ENCODE measurements at regions not wholly inside any gene's neighbourhood (a gene's known extent, or its start where the extent isn't known, plus 50 kb on each side); places are given as distances from the start of the nearest gene placed in this dataset.

DNA sequence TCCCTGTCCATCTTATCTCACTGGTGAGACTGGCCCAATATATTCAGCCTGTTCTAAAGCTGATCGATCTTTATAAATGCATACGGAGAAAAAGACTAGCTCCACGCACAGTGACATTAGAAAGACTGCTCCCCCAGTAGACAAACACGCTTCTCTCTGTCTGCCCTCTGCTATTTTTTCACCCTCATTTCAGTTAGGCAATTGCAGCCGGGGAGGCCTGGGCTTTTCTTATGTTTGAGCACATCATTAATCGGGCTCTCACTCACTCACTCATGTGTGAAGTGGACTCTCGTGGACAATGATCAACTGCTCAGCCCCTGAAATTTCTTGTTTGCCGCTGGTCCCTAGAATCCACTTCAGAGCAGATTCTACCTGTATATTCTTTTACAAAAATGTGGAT, 824.7 kb upstream of the TENM3 start:
- DNase-seq (ENCODE audit: low read depth), result no peak
- TF ChIP-seq, protein P1, sequence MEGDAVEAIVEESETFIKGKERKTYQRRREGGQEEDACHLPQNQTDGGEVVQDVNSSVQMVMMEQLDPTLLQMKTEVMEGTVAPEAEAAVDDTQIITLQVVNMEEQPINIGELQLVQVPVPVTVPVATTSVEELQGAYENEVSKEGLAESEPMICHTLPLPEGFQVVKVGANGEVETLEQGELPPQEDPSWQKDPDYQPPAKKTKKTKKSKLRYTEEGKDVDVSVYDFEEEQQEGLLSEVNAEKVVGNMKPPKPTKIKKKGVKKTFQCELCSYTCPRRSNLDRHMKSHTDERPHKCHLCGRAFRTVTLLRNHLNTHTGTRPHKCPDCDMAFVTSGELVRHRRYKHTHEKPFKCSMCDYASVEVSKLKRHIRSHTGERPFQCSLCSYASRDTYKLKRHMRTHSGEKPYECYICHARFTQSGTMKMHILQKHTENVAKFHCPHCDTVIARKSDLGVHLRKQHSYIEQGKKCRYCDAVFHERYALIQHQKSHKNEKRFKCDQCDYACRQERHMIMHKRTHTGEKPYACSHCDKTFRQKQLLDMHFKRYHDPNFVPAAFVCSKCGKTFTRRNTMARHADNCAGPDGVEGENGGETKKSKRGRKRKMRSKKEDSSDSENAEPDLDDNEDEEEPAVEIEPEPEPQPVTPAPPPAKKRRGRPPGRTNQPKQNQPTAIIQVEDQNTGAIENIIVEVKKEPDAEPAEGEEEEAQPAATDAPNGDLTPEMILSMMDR (IDR thresholded peaks at IDR 0.05; ENCODE audit: low read length, missing control alignments), result no peak
- no peak overlapping the region for H3K4me3 ChIP-seq (replicated peaks; ENCODE audit: low read depth, low read length)

DNA sequence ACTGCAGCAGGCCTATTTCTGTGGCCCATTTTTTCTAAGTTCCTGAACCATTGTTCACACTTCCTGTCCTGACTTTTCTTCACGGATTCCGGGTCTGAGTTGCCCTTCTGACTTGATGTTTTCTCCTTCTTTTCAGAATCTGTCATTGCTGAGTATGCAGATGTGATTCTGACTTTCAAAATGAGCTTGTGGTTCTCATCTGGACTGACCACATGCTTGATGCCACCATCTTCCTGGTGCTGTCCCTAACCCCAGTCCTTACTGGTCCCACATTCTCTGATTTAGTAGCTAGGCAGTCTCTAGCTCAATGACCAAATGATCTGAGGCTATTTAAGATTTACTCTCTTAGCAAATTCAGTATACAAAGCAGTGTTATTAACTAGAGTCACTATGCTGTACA, 822.3 kb upstream of the TENM3 start:
- TF ChIP-seq, protein P1 (IDR thresholded peaks at IDR 0.05; ENCODE audit: low read length, missing control alignments), result no peak
- H3K4me3 ChIP-seq (replicated peaks; ENCODE audit: low read depth, low read length), result no peak overlapping the region
- DNase-seq (ENCODE audit: low read depth), result no peak

DNA sequence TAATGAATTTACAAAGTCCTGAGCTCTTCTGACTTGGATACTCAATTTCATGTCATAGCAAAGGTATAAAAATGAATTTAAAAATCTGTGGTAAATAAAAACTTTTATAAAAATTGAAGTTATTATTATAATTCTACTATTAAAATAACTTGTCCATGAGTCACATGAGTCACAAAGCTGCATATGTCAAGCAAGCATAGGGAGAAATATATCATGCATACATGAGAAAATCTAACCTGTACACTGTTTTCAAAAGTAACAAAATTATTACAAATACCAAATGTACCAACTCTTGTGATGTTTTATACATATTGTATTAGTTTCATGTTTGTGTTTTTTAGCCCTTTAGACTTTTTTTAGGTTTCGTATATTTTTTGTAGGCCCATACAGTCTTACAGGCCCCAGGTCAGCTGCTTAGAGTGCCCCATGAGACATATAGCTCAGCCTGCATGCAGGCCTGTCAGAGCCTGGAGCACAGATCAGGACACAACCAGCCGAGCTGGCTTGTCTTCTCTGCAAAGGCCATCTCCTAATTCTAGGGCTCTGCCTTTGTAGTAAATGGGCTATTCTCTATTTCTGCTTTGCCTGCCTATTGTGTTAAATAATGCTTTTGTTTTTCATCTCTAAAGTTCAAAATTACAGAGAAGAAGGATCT, 818.7 kb upstream of the TENM3 start:
- H3K4me3 ChIP-seq (replicated peaks; ENCODE audit: low read depth, low read length), result no peak overlapping the region
- TF ChIP-seq, protein P1 (IDR thresholded peaks at IDR 0.05; ENCODE audit: low read length, missing control alignments), result no peak
- DNase-seq (ENCODE audit: low read depth), result no peak

DNA sequence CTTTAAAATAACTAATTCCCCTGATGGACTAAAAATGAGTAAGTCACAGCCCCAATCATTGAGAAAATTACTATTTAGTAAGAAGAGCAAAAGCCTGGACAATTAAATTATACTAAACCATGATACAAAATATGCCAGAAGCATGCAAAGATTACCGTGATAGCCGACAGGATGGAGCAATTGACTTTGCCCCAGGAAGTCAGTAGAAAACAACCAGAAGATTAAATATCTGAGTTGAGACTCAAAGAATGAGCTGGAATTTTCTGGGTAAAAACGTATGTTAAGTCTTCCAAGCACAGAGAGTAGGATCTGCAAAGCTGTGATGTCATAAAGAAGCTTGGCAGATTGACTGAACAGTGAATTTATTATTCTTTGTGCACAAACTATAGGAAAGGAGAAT, 816.1 kb upstream of the TENM3 start:
- TF ChIP-seq, protein P1 (IDR thresholded peaks at IDR 0.05; ENCODE audit: low read length, missing control alignments), result no peak
- DNase-seq (ENCODE audit: low read depth), result no peak
- H3K4me3 ChIP-seq (replicated peaks; ENCODE audit: low read depth, low read length), result no peak overlapping the region

DNA sequence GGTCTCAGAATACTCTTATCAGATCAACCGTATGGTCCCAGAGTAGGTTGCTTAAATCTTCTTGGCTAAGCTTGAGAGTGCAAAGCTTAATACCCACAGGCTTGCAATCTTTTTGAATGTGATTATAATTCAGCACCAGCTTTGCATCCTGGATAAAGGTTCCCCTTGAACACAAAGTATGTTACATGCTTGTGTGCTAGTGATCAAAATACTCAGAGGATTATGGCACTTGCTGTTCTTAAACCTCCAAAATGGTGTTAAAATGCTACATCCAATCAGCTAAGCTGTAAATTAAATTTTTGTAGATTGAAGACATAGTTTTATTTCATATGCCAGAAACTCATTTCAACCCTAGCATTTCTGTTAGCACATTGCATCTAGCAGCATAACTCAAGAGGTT, 812.2 kb upstream of the TENM3 start:
- DNase-seq (ENCODE audit: low read depth), result no peak
- no peak overlapping the region for H3K4me3 ChIP-seq (replicated peaks; ENCODE audit: low read depth, low read length)
- TF ChIP-seq, protein P1 (IDR thresholded peaks at IDR 0.05; ENCODE audit: low read length, missing control alignments), result no peak

DNA sequence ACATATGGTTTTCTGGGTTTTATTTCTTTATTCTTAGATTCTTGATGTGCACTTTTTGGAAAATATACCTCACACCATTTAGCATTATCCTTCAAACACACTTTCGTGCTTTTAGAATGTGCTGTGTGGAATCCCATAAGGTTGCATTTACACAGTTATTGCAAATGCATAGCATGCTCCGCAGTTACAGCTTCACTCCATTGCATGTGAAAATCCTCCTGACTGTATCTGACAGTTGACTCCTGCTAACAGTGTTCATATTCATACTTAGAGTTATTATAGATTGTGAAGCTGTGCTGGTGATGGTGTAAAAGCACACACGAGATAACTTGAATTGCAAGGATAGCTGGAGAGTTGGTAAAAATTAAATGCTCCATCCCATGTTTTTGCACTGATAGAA, 811.5 kb upstream of the TENM3 start:
- no peak overlapping the region for H3K4me3 ChIP-seq (replicated peaks; ENCODE audit: low read depth, low read length)
- TF ChIP-seq, protein P1 (IDR thresholded peaks at IDR 0.05; ENCODE audit: low read length, missing control alignments), result no peak
- DNase-seq (ENCODE audit: low read depth), result no peak

DNA sequence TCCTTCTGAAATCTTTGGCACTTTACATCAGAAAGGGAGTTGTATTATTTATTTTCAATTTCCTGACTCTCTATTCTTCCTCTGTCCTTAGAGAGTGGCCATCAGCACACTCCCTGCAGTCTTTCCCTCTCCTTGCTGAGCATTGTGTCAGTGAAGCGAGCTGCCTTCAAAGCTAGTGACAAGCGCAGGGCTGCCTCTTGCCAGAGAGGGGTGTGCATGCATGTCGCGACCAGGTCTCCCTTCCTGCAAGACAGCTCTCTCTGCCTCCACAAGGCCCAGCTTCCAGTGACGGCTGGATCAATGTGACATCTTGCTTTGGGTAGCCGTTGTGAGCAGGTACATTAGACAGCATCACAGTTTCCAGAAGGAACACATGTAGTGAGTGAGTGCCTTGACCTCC, 810.9 kb upstream of the TENM3 start:
- H3K4me3 ChIP-seq (replicated peaks; ENCODE audit: low read depth, low read length), result no peak overlapping the region
- TF ChIP-seq, protein P1 (IDR thresholded peaks at IDR 0.05; ENCODE audit: low read length, missing control alignments), result no peak
- no peak for DNase-seq (ENCODE audit: low read depth)
